Activated T-helper 2 cell treated with anti-CD3 and anti-CD28 coated beads, Interferon-gamma antibody, Interleukin-2, Interleukin-4, amounts not matched to agents 10 μg/mL and 5 μg/mL and 100 μg/mL, durations not matched to agents 14 hours and 24 hours and 36 hours (primary cell): ENCODE measurements at regions not wholly inside any gene's neighbourhood (a gene's known extent, or its start where the extent isn't known, plus 50 kb on each side); places are given as distances from the start of the nearest gene placed in this dataset.
"Not testable (repeated sequence)": the region's sequence is repeated elsewhere in the genome, so short reads cannot be mapped to it uniquely, and the experiment has no call there.

Experiments
- DNase-seq: peaks from one replicate; pipeline ENCODE4 v3.0.0; 2021; ENCODE audit warnings: low spot score
- H3K27ac Mint-ChIP-seq: one replicate; pipeline ENCODE4 v1.8.0; 2021; ENCODE audit warnings: mixed read lengths
- H3K27me3 Mint-ChIP-seq: one replicate; pipeline ENCODE4 v1.8.0; 2021; ENCODE audit warnings: low read depth, mixed read lengths
- H3K36me3 Mint-ChIP-seq: one replicate; pipeline ENCODE4 v1.8.0; 2021; ENCODE audit warnings: low read depth, mixed read lengths
- H3K4me1 Mint-ChIP-seq: one replicate; pipeline ENCODE4 v1.8.0; 2021; ENCODE audit warnings: low read depth, mixed read lengths
- H3K4me3 Mint-ChIP-seq: one replicate; pipeline ENCODE4 v1.8.0; 2021; ENCODE audit warnings: low read depth, mild to moderate bottlenecking, moderate library complexity, mixed read lengths
- H3K9me3 Mint-ChIP-seq: one replicate; pipeline ENCODE4 v1.8.0; 2021; ENCODE audit warnings: mixed read lengths
- intact Hi-C: fragments of 100-400 bp; cut with micrococcal nuclease; formaldehyde crosslinking; loops from one replicate; pipeline ENCODE4 v1.15.1; 2023

GRCh38 chr14:76699939-76700590 is 61.2 kb upstream of the VASH1 start:
- no peak overlapping the region for H3K27ac Mint-ChIP-seq
- H3K4me3 Mint-ChIP-seq = no peak overlapping the region
- no peak for DNase-seq
- no peaks in the 10 kb centered on the region for H3K4me1 Mint-ChIP-seq
- no peaks in the 10 kb centered on the region for H3K9me3 Mint-ChIP-seq
- no peaks in the 10 kb centered on the region for H3K36me3 Mint-ChIP-seq
- peaks cover 4% of the 10 kb centered on the region for H3K27me3 Mint-ChIP-seq
- intact Hi-C loops = no loop called here

GRCh38 chr14:76701436-76701835 is 59.8 kb upstream of the VASH1 start:
- intact Hi-C loops = no loop called here
- H3K4me1 Mint-ChIP-seq = no peaks in the 10 kb centered on the region
- H3K4me3 Mint-ChIP-seq = no peak overlapping the region
- H3K36me3 Mint-ChIP-seq = no peaks in the 10 kb centered on the region
- H3K27me3 Mint-ChIP-seq = peaks cover 6% of the 10 kb centered on the region
- no peak for DNase-seq
- no peak overlapping the region for H3K27ac Mint-ChIP-seq
- H3K9me3 Mint-ChIP-seq = no peaks in the 10 kb centered on the region

- H3K4me3 Mint-ChIP-seq = no peak overlapping the region
- intact Hi-C loops = no loop called here
- H3K9me3 Mint-ChIP-seq = no peaks in the 10 kb centered on the region
- no peaks in the 10 kb centered on the region for H3K4me1 Mint-ChIP-seq
- no peak for DNase-seq
- H3K27ac Mint-ChIP-seq = no peak overlapping the region
- no peaks in the 10 kb centered on the region for H3K36me3 Mint-ChIP-seq
- H3K27me3 Mint-ChIP-seq = peaks cover 6% of the 10 kb centered on the region
Measured at GRCh38 chr14:76701981-76702380, 59.3 kb upstream of the VASH1 start.

GRCh38 chr14:76705214-76705613 is 56.1 kb upstream of the VASH1 start:
- H3K27me3 Mint-ChIP-seq = peaks cover 2% of the 10 kb centered on the region

GRCh38 chr14:76706207-76706606 is 55.1 kb upstream of the VASH1 start:
- H3K27ac Mint-ChIP-seq, intact Hi-C loops, H3K27me3 Mint-ChIP-seq, H3K9me3 Mint-ChIP-seq, H3K36me3 Mint-ChIP-seq, H3K4me1 Mint-ChIP-seq, H3K4me3 Mint-ChIP-seq, DNase-seq: not testable (repeated sequence)

More at GRCh38 chr14:76705214-76705613, 56.1 kb upstream of the VASH1 start:
- Mint-ChIP-seq H3K4me1 (no peaks in the 10 kb centered on the region), H3K4me3 (no peak overlapping the region), H3K9me3 (no peaks in the 10 kb centered on the region), H3K27ac (no peak overlapping the region), H3K36me3 (no peaks in the 10 kb centered on the region)
- intact Hi-C loops = no loop called here
- no peak for DNase-seq

GRCh38 chr14:76706811-76707210 is 54.5 kb upstream of the VASH1 start:
- Mint-ChIP-seq H3K9me3 (no peaks in the 10 kb centered on the region), H3K27ac (no peak overlapping the region), H3K36me3 (no peaks in the 10 kb centered on the region), H3K27me3 (peaks cover 2% of the 10 kb centered on the region), H3K4me1 (no peaks in the 10 kb centered on the region), H3K4me3 (no peak overlapping the region)
- intact Hi-C loops = no loop called here
- no peak for DNase-seq

GRCh38 chr14:76708028-76708427 is 53.2 kb upstream of the VASH1 start:
- no peaks in the 10 kb centered on the region for H3K4me1 Mint-ChIP-seq
- no peaks in the 10 kb centered on the region for H3K36me3 Mint-ChIP-seq
- no peak overlapping the region for H3K27ac Mint-ChIP-seq
- DNase-seq = no peak
- H3K4me3 Mint-ChIP-seq = no peak overlapping the region
- intact Hi-C loops = no loop called here
- peaks cover 2% of the 10 kb centered on the region for H3K27me3 Mint-ChIP-seq
- no peaks in the 10 kb centered on the region for H3K9me3 Mint-ChIP-seq

GRCh38 chr14:76708771-76709170 is 52.5 kb upstream of the VASH1 start:
- H3K27me3 Mint-ChIP-seq = peaks cover 2% of the 10 kb centered on the region
- no peak overlapping the region for H3K4me3 Mint-ChIP-seq
- DNase-seq = no peak
- H3K9me3 Mint-ChIP-seq = no peaks in the 10 kb centered on the region
- intact Hi-C loops = no loop called here
- H3K4me1 Mint-ChIP-seq = no peaks in the 10 kb centered on the region
- no peaks in the 10 kb centered on the region for H3K36me3 Mint-ChIP-seq
- no peak overlapping the region for H3K27ac Mint-ChIP-seq

- no peak overlapping the region for H3K27ac Mint-ChIP-seq
- H3K27me3 Mint-ChIP-seq = peaks cover under 1% of the 10 kb centered on the region
- no peaks in the 10 kb centered on the region for H3K36me3 Mint-ChIP-seq
- no peak overlapping the region for H3K4me3 Mint-ChIP-seq
- intact Hi-C loops = loop anchor here (1.0 to 5.0 kb wide), 3 partner anchors 74 to 362 kb away; no protein-coding TSS in a partner anchor
- DNase-seq = no peak
- H3K9me3 Mint-ChIP-seq = no peaks in the 10 kb centered on the region
- H3K4me1 Mint-ChIP-seq = no peaks in the 10 kb centered on the region
Measured at GRCh38 chr14:76710056-76711010, 50.9 kb upstream of the VASH1 start.
